ENCODE measurements at regions not wholly inside any gene's neighbourhood (a gene's known extent, or its start where the extent isn't known, plus 50 kb on each side); places are given as distances from the start of the nearest gene placed in this dataset.
A peak's percentile ranks its signal among the peaks of the same experiment; 100 is the strongest.

DNA sequence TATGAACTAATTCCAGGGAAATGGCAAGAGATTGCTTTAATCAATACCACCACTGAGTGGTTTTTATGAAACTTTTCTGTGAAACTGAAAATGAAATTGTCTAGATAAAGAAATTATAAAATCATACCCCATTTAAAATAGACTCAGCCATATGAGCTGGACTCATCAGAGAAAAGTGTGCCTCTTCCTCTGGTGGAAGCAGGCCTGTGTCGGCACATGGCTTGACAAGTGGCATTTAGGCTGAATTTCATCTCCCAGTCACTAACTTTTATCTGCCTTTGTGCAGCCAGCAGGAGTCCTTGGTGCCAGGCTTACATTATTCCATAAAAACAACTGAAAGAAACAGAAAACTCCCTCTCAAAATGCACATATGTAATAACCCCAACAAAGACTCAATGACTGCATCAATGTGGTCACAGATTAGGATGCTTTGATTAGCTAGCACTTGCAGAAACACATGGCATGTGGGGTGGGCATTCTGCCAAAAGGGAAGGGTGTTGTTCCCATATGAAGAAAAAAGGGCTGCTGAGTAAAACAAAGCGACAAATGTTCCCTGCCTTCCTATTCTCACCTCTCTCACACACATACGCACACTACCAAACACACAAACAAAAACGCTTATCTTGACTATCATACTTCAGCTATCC, 232.3 kb downstream of the PABPC4L start:
- no peak for TF ChIP-seq EZH2phosphoT487 (IDR thresholded peaks at IDR 0.05; ENCODE audit: insufficient read depth, low read depth)
- DNase-seq: peak; percentile 2
- no peaks in the 10 kb centered on the region for H3K9me2 ChIP-seq (ENCODE audit: insufficient read depth)
- no peak overlapping the region for H3K9ac ChIP-seq
- no peak overlapping the region for H3K27ac ChIP-seq
- H3K9me3 ChIP-seq (ENCODE audit: low read depth): no peaks in the 10 kb centered on the region
- no peaks in the 10 kb centered on the region for H3K79me2 ChIP-seq (ENCODE audit: insufficient read depth)
- H3K27me3 ChIP-seq (replicated peaks; ENCODE audit: insufficient read depth): no peaks in the 10 kb centered on the region
- H3K4me1 ChIP-seq (ENCODE audit: insufficient read depth): no peaks in the 10 kb centered on the region
- no peak overlapping the region for H2AFZ ChIP-seq
- no peaks in the 10 kb centered on the region for H3F3A ChIP-seq (ENCODE audit: insufficient read depth)
- in situ Hi-C loops (cut with MboI): no loop called here
- no peaks in the 10 kb centered on the region for H4K20me1 ChIP-seq (ENCODE audit: insufficient read depth)
- WGBS, 2 experiments (ENCODE audit: low coverage in 1 of 2, low lambda C conversion rate in 2 of 2, missing lambda C conversion rate in 2 of 2): 35 to 50% methylated on average over 4 of the region's 4 CpGs
- no peak overlapping the region for H3K4me2 ChIP-seq (ENCODE audit: unreplicated experiment)
- H3K4me3 ChIP-seq: no peak overlapping the region
- H3K36me3 ChIP-seq (ENCODE audit: low read depth): no peaks in the 10 kb centered on the region

DNA sequence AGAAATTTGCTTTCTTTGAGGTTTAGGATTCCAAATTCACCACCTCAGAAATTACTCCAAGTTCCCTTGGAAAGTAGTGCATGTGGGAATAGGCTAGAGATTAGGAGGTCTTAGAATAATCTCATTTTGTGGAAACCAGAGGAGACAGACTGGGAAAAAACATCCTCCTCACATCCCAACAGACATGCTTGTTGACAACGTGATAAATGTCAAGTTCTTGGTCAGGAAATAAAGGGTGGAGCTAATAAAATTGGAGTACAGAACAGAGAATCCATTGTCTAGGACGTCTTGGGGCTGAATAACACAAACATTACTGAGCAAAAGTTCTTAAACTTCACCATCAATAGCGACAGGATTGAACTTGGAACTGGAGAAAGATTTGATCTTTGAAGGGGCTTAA, 233.4 kb downstream of the PABPC4L start:
- Histone ChIP-seq H2AFZ (no peak overlapping the region), H3K79me2 (ENCODE audit: insufficient read depth) (no peaks in the 10 kb centered on the region), H3K27me3 (replicated peaks; ENCODE audit: insufficient read depth) (no peaks in the 10 kb centered on the region), H3K4me1 (ENCODE audit: insufficient read depth) (no peaks in the 10 kb centered on the region), H3K9ac (no peak overlapping the region), H3K27ac (no peak overlapping the region), H3K9me2 (ENCODE audit: insufficient read depth) (no peaks in the 10 kb centered on the region), H3F3A (ENCODE audit: insufficient read depth) (no peaks in the 10 kb centered on the region), H3K36me3 (ENCODE audit: low read depth) (no peaks in the 10 kb centered on the region), H3K4me3 (no peak overlapping the region), H4K20me1 (ENCODE audit: insufficient read depth) (no peaks in the 10 kb centered on the region), H3K9me3 (ENCODE audit: low read depth) (no peaks in the 10 kb centered on the region), H3K4me2 (ENCODE audit: unreplicated experiment) (no peak overlapping the region)
- no peak for TF ChIP-seq EZH2 (IDR thresholded peaks at IDR 0.05; ENCODE audit: insufficient read depth, poor library complexity, severe bottlenecking)
- TF ChIP-seq EZH2phosphoT487 (IDR thresholded peaks at IDR 0.05; ENCODE audit: insufficient read depth, low read depth): no peak
- DNase-seq: no peak
- in situ Hi-C loops (cut with MboI): no loop called here
- WGBS, 2 experiments (ENCODE audit: low coverage in 1 of 2, low lambda C conversion rate in 2 of 2, missing lambda C conversion rate in 2 of 2): 0 to 4% methylated on average over 3 of the region's 3 CpGs

DNA sequence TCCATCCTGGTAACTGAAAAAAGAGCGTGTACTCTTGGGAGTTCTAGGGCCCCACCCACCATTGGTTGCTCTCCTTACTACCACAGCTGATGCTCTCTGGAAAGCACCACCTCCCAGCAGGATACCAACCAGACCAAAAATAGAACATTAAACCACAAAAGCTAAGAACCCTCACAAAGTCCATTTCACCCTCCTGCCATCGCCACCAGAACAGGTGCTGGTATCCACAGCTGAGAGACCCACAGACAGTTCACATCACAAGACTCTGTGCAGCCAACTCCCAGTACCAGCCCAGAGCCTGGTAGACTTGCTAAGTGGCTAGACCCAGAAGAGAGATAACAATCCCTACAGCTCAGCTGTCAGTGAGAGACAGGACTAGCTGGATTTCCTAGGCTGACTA, 240.6 kb downstream of the PABPC4L start:
- Histone ChIP-seq H3K27ac (no peak overlapping the region), H3K9ac (no peak overlapping the region), H4K20me1 (ENCODE audit: insufficient read depth) (no peaks in the 10 kb centered on the region), H3K9me2 (ENCODE audit: insufficient read depth) (no peaks in the 10 kb centered on the region), H3K36me3 (ENCODE audit: low read depth) (no peaks in the 10 kb centered on the region), H3F3A (ENCODE audit: insufficient read depth) (no peaks in the 10 kb centered on the region), H3K9me3 (ENCODE audit: low read depth) (no peaks in the 10 kb centered on the region), H3K79me2 (ENCODE audit: insufficient read depth) (no peaks in the 10 kb centered on the region), H3K4me3 (no peak overlapping the region), H2AFZ (no peak overlapping the region), H3K4me2 (ENCODE audit: unreplicated experiment) (no peak overlapping the region), H3K27me3 (replicated peaks; ENCODE audit: insufficient read depth) (no peaks in the 10 kb centered on the region), H3K4me1 (ENCODE audit: insufficient read depth) (no peaks in the 10 kb centered on the region)
- 53 to 56% methylated on average over 2 of the region's 2 CpGs for WGBS, 2 experiments (ENCODE audit: low coverage in 1 of 2, low lambda C conversion rate in 2 of 2, missing lambda C conversion rate in 2 of 2)
- in situ Hi-C loops (cut with MboI): no loop called here
- TF ChIP-seq EZH2phosphoT487 (IDR thresholded peaks at IDR 0.05; ENCODE audit: insufficient read depth, low read depth) (no peak), EZH2 (IDR thresholded peaks at IDR 0.05; ENCODE audit: insufficient read depth, poor library complexity, severe bottlenecking) (no peak)
- DNase-seq: no peak

DNA sequence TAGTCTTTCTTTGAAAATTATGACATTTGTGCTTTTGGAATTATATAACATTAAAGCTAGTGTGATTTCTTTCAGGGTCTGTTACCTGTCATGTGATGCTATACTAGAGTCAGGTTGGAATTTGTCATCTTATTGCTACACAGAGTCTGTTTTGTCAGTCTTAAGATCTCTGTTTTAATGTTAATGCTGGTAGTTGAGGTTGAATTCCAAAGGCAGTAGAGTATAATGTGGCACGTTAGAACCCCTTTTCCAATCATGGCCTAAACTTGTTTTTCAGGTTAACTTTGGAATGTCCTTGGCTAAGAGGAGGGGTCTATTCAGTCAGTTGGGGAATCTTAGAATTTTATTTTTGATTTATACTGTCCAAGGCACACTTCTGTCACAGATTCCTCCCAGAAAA, 258.5 kb downstream of the PABPC4L start:
- 19 to 39% methylated on average over 1 of the region's 1 CpG for WGBS, 2 experiments (ENCODE audit: low coverage in 1 of 2, low lambda C conversion rate in 2 of 2, missing lambda C conversion rate in 2 of 2)
- H3K4me3 ChIP-seq: no peak overlapping the region
- H3K27ac ChIP-seq: no peak overlapping the region
- H4K20me1 ChIP-seq (ENCODE audit: insufficient read depth): no peaks in the 10 kb centered on the region
- no peak overlapping the region for H3K4me2 ChIP-seq (ENCODE audit: unreplicated experiment)
- in situ Hi-C loops (cut with MboI): no loop called here
- no peaks in the 10 kb centered on the region for H3K9me2 ChIP-seq (ENCODE audit: insufficient read depth)
- H3K9ac ChIP-seq: no peak overlapping the region
- no peak for DNase-seq
- no peaks in the 10 kb centered on the region for H3F3A ChIP-seq (ENCODE audit: insufficient read depth)
- no peak overlapping the region for H2AFZ ChIP-seq
- TF ChIP-seq EZH2phosphoT487 (IDR thresholded peaks at IDR 0.05; ENCODE audit: insufficient read depth, low read depth) (no peak), EZH2 (IDR thresholded peaks at IDR 0.05; ENCODE audit: insufficient read depth, poor library complexity, severe bottlenecking) (no peak)
- H3K36me3 ChIP-seq (ENCODE audit: low read depth): no peaks in the 10 kb centered on the region
- no peaks in the 10 kb centered on the region for H3K4me1 ChIP-seq (ENCODE audit: insufficient read depth)
- 0 out of 2 replicates have a peak, but pooled peaks cover 5% of the 10 kb centered on the region for H3K27me3 ChIP-seq (replicated peaks; ENCODE audit: insufficient read depth)
- H3K9me3 ChIP-seq (ENCODE audit: low read depth): no peaks in the 10 kb centered on the region
- no peaks in the 10 kb centered on the region for H3K79me2 ChIP-seq (ENCODE audit: insufficient read depth)

DNA sequence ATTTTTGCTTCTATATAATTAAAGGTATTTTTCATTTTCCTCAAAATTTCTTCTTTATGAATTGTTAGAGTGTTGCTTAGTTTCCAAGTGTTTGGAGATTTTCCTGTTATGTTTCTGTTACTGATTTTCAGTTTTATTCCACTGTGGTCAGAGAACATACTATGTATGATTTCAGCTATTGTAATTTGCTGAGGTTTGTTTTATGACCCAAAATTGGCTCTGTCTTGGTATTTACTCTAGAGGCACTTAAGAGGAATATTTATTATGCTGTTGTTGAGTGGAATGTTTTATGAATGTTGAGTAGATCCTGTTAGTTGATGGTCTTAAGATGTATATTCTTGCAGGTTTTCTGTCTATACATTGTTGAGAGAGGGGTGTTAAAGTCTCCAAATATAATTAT, 263.5 kb downstream of the PABPC4L start:
- no peak for DNase-seq
- Histone ChIP-seq H3K9me3 (ENCODE audit: low read depth) (no peaks in the 10 kb centered on the region), H3K36me3 (ENCODE audit: low read depth) (no peaks in the 10 kb centered on the region), H3K4me2 (ENCODE audit: unreplicated experiment) (no peak overlapping the region), H3K4me1 (ENCODE audit: insufficient read depth) (no peaks in the 10 kb centered on the region), H3K27me3 (replicated peaks; ENCODE audit: insufficient read depth) (0 out of 2 replicates have a peak, but pooled peaks cover 5% of the 10 kb centered on the region), H4K20me1 (ENCODE audit: insufficient read depth) (no peaks in the 10 kb centered on the region), H3K4me3 (no peak overlapping the region), H2AFZ (no peak overlapping the region), H3F3A (ENCODE audit: insufficient read depth) (no peaks in the 10 kb centered on the region), H3K27ac (no peak overlapping the region), H3K9ac (no peak overlapping the region), H3K79me2 (ENCODE audit: insufficient read depth) (no peaks in the 10 kb centered on the region), H3K9me2 (ENCODE audit: insufficient read depth) (no peaks in the 10 kb centered on the region)
- TF ChIP-seq EZH2phosphoT487 (IDR thresholded peaks at IDR 0.05; ENCODE audit: insufficient read depth, low read depth) (no peak), EZH2 (IDR thresholded peaks at IDR 0.05; ENCODE audit: insufficient read depth, poor library complexity, severe bottlenecking) (no peak)
- in situ Hi-C loops (cut with MboI): no loop called here

All from GM23248 (cell line).